Ectodermal cell (in vitro differentiated cells): ENCODE measurements at regions not wholly inside any gene's neighbourhood (a gene's known extent, or its start where the extent isn't known, plus 50 kb on each side); places are given as distances from the start of the nearest gene placed in this dataset.
"Not testable (repeated sequence)": the region's sequence is repeated elsewhere in the genome, so short reads cannot be mapped to it uniquely, and the experiment has no call there.

ENCODE experiments used
- H3K27ac ChIP-seq: 2 replicates; pipeline ENCODE4 v1.7.0; 2013; ENCODE audit warnings: mild to moderate bottlenecking, low read depth, low read length; ENCODE audit not compliant: insufficient read depth, poor library complexity, severe bottlenecking
- H3K27me3 ChIP-seq: 2 replicates; pipeline ENCODE4 v1.7.0; 2013; ENCODE audit warnings: mild to moderate bottlenecking, low read length; ENCODE audit not compliant: insufficient read depth, control insufficient read depth, poor library complexity, severe bottlenecking
- H3K36me3 ChIP-seq: one replicate; pipeline ENCODE4 v1.7.0; 2013; ENCODE audit warnings: low read length; ENCODE audit not compliant: control insufficient read depth, insufficient read depth
- H3K4me1 ChIP-seq: one replicate; pipeline ENCODE4 v1.7.0; 2013; ENCODE audit warnings: low read length; ENCODE audit not compliant: control insufficient read depth, insufficient read depth
- H3K4me3 ChIP-seq: 2 replicates; pipeline ENCODE4 v1.7.0; 2013; ENCODE audit warnings: low read depth, low read length, control low read depth; ENCODE audit not compliant: insufficient read depth
- H3K9me3 ChIP-seq: 2 replicates; pipeline ENCODE4 v1.7.0; 2013; ENCODE audit warnings: mild to moderate bottlenecking, low read length, moderate library complexity; ENCODE audit not compliant: control insufficient read depth
- WGBS, 2 experiments: methylation state at CpG; one replicate each; pipeline ENCODE4 v1.1.7; 2013; ENCODE audit warnings: missing lambda C conversion rate in 2 of 2; 5-methylcytosine and 5-hydroxymethylcytosine counted together

DNA sequence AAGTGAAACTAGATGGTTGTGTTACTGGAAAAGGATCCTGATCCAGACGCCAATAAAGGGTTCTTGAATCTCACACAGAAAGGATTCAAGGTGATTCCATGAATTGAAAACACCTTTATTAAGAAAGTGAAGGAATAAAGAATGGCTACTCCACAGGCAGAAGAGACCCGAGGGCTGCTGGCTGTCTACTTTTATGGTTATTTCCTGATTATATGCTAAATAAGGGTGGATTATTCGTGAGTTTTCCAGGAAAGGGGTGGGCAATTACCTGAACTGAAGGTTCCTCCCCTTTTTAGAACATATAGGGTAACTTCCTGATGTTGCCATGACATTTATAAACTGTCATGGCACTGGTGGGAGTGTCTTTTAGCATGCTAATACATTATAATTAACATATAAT, 50.9 kb upstream of the WARS2 start:
- Histone ChIP-seq H3K36me3 (no peaks in the 10 kb centered on the region), H3K27me3 (no peaks in the 10 kb centered on the region), H3K4me3 (no peak overlapping the region), H3K9me3 (no peaks in the 10 kb centered on the region), H3K27ac (no peak overlapping the region), H3K4me1 (no peaks in the 10 kb centered on the region)
- 95 to 99% methylated on average over 3 of the region's 3 CpGs for WGBS, 2 experiments

DNA sequence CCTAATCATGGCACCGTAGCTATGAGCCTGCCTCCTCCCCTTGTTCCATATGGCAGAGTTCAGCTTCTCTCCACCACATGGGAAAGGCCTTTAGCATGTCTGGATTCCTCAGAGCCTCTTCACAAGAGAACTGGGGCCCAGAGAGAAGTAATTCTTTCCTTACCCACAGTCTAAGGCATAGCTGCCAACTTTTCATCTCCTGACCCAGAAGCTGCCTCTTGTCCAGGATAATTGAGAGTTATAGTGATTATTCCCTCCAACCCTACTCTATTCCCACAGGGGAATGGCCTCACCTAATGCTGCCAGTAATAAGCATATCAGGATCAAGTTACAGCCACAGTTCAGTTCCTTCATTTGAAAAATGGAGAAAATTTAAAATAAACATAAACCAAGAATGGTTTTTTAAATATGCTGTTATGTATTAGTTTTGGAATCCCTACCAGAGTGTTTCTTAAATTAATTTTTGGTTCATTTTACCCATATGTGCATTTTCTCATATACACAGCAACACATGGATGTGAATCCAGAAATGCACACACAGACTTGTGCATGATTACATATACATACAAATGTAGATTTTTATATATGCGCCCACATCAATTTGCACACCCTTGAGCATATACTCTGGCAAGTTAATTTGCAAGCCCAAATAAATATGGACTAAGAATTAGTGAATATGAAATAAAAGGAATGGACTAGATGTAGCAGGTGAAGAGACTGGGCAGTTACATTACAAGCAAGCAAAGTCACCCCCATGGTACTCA, 63.9 kb upstream of the WARS2 start:
- WGBS, 2 experiments, result 77 to 96% methylated on average over 1 to 2 of the region's 2 CpGs
- Histone ChIP-seq H3K27ac (no peak overlapping the region), H3K9me3 (no peaks in the 10 kb centered on the region), H3K27me3 (no peaks in the 10 kb centered on the region), H3K4me1 (peaks cover 4% of the 10 kb centered on the region), H3K4me3 (no peak overlapping the region), H3K36me3 (no peaks in the 10 kb centered on the region)

DNA sequence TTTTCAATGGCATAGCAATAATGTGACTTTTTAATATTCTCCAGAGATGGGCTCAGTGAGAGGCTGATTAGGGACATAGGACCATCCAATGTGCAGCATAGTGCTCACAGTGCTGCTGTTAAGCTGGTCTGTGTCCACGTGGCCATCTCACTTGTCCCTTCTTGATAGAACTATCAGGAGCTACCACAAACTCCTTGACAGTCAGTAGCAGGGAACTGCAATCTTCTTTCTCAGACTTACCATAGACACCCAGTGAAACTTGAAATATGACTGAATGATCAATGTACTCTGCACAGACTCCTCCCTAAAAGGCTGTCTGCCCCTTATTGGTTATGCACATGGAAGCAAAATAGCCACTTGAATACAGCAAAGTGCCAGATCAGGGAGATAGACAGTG, 64.5 kb upstream of the WARS2 start:
- H3K36me3 ChIP-seq, result no peaks in the 10 kb centered on the region
- peaks cover 4% of the 10 kb centered on the region for H3K4me1 ChIP-seq
- WGBS, 2 experiments, result 81 to 86% methylated on average over 1 of the region's 1 CpG
- no peaks in the 10 kb centered on the region for H3K27me3 ChIP-seq
- no peak overlapping the region for H3K4me3 ChIP-seq
- no peak overlapping the region for H3K27ac ChIP-seq
- H3K9me3 ChIP-seq, result no peaks in the 10 kb centered on the region

DNA sequence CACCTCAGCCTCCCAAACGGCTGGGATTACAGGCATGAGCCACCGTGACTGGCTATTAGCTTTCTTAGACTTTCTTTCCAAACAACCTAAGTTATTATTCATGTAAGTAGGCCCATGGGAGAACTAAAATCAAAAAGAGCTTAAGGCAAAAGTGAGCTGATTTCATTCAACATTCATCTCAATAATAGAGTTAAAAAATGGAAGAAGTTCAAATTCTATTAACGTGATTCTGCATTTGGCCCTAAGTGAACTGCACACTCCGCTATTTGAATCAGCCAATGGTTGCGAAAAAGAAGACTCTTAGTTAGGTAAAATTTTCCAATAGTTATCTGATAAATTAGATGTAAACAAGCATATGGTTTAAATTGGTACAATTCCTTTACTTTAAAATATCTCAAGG, 68.6 kb upstream of the WARS2 start:
- Histone ChIP-seq H3K27me3 (no peaks in the 10 kb centered on the region), H3K4me1 (peaks cover 4% of the 10 kb centered on the region), H3K9me3 (no peaks in the 10 kb centered on the region), H3K4me3 (no peak overlapping the region), H3K36me3 (no peaks in the 10 kb centered on the region), H3K27ac (no peak overlapping the region)
- WGBS, 2 experiments, result 92 to 94% methylated on average over 5 of the region's 5 CpGs

DNA sequence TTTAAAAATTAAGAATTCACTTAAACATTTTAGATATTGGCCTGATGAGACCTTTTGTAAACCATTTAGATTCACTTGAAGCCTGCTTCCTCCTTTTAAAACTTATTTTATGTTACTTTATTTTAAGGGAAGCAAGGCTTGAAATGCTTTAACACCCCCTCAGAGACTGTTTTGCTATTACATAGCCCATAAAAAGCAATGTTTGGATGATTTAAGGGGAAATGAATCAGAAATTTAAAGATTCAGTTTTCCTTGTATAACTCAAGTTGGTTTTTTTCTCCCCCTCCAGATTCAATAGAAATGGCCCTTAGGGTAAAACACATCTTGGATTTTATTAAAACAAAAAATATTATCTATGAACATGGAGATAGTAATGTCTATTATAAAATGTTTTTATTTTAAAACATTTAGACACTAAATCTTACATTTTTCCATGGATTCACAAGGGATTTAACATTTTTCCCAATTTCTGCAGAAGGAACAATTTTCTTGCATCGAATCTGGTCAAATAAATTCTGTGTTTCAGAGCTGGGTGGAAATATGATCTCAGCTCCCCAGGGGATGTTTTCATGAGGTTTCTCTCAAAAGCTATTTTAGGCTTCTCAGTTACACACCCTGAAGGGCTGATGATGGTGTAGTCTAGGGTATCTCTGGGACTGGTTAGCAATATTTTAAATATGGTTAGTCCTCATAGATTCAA, 69.3 kb upstream of the WARS2 start:
- no peak overlapping the region for H3K4me3 ChIP-seq
- no peak overlapping the region for H3K27ac ChIP-seq
- H3K27me3 ChIP-seq, result no peaks in the 10 kb centered on the region
- no peaks in the 10 kb centered on the region for H3K36me3 ChIP-seq
- 94 to 100% methylated on average over 1 of the region's 1 CpG for WGBS, 2 experiments
- H3K9me3 ChIP-seq, result no peaks in the 10 kb centered on the region
- peaks cover 4% of the 10 kb centered on the region for H3K4me1 ChIP-seq

DNA sequence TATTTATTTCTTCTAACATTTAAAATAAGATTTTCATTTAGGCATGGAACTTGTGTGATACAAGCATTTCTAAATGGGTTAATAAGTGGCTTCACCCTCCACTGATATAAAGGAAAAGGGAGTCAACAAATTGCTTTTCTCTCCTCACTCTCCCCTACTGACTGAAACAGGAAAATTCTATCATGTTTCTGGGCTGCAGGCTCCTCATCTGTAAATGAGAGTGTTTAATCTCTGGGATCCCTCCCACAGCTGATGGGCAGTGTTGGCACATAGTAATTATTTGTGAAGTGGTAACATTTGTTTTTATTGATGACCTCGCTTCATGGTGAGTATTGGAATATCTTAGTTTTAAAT, 69.8 kb upstream of the WARS2 start:
- Histone ChIP-seq H3K4me1 (no peaks in the 10 kb centered on the region), H3K9me3 (no peaks in the 10 kb centered on the region), H3K36me3 (no peaks in the 10 kb centered on the region), H3K4me3 (no peak overlapping the region), H3K27ac (no peak overlapping the region), H3K27me3 (no peaks in the 10 kb centered on the region)
- no CpG with 5 or more reads among the region's 1 CpG for WGBS, 2 experiments

DNA sequence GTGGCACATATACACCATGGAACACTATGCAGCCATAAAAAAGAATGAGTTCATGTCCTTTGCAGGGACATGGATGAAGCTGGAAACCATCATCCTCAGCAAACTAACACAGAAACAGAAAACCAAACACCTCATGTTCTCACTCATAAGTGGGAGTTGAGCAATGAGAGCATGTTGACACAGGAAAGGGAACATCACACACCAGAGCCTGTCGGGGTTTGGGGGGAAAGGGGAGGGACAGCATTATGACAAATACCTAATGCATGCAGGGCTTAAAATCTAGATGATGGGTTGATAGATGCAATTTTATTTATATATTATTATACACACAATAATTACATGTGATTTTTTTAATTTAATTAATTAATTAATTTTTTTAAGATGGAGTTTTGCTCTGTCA, 72.8 kb upstream of the WARS2 start:
- H3K36me3 ChIP-seq, H3K4me1 ChIP-seq, H3K27ac ChIP-seq, H3K27me3 ChIP-seq, H3K4me3 ChIP-seq, H3K9me3 ChIP-seq: not testable (repeated sequence)
- WGBS, 2 experiments, result 91 to 100% methylated on average over 1 of the region's 1 CpG

DNA sequence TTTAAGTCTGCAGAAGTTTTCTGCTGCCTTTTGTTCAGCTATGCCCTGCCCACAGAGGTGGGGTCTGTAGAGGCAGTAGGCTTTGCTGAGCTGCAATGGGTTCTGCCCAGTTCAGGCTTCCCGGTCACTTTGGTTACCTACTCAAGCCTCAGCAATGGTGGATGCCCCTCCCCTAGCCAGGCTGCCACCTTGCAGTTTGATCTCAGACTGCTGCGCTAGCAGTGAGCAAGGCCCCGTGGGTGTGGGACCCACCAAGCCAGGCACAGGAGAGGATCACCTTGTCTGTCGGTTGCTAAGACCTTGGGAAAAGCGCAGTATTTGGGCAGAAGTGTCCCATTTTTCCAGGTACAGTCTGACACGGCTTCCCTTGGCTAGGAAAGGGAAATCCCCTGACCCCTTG, 74.5 kb upstream of the WARS2 start:
- H3K4me3 ChIP-seq, H3K4me1 ChIP-seq, H3K27me3 ChIP-seq, H3K27ac ChIP-seq, H3K36me3 ChIP-seq, H3K9me3 ChIP-seq: not testable (repeated sequence)
- WGBS, 2 experiments, result 94 to 95% methylated on average over 6 of the region's 6 CpGs

DNA sequence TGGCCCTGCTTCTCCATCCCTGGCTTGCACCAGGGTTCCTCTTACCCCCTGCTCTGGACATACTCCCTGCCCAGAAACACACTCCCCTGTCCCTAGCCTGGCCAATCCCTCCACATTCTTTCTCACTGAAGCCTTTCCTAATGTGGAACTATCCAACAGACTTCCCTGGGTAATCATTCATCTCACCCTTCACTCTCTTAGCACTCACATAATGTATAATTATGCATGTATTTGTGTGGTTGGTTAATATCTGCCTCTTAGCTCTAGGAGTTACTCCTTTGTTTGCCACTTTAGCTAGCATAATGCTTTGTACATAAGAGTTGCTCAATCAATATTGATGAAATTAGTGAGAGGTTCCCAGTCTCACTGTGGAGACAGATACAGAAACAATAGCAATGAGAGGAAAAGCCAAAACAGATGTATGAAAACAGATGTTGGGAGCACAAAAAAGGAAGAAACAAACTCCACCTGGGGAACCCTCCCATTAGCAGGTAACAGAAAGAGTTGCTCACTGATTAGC, 76.9 kb upstream of the WARS2 start:
- H3K36me3 ChIP-seq, result no peaks in the 10 kb centered on the region
- H3K4me1 ChIP-seq, result no peaks in the 10 kb centered on the region
- H3K27ac ChIP-seq, result no peak overlapping the region
- H3K4me3 ChIP-seq, result no peak overlapping the region
- no peaks in the 10 kb centered on the region for H3K27me3 ChIP-seq
- H3K9me3 ChIP-seq, result no peaks in the 10 kb centered on the region

DNA sequence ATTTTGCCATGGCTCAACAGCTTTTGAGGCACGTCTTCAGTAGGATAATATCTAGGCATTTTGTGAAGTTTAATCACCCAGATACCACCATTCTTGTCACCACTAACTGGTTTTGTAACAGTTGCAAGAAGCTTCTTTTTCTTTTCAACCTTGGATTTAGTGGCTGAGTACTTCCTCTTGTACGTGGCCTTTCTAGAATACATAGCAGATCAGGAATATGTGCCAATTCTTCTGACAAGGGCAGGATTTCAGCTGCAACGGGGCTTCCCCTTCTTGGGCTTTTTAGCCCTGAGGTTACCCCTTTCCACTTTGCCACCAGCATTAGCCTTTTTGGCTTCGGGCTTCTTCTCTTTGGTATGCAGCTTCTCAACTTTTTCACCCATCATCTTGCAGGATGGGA, 79.3 kb upstream of the WARS2 start:
- H3K4me3 ChIP-seq, result no peak overlapping the region
- 79 to 81% methylated on average over 4 of the region's 4 CpGs for WGBS, 2 experiments
- H3K4me1 ChIP-seq, result no peaks in the 10 kb centered on the region
- no peak overlapping the region for H3K27ac ChIP-seq
- no peaks in the 10 kb centered on the region for H3K27me3 ChIP-seq
- no peaks in the 10 kb centered on the region for H3K9me3 ChIP-seq
- no peaks in the 10 kb centered on the region for H3K36me3 ChIP-seq
